Astrocyte (in vitro differentiated cells and primary cell): ENCODE measurements at regions not wholly inside any gene's neighbourhood (a gene's known extent, or its start where the extent isn't known, plus 50 kb on each side); places are given as distances from the start of the nearest gene placed in this dataset.

Source experiments
- EZH2 ChIP-seq: IDR thresholded peaks from 2 replicates; pipeline ENCODE4 v1.6.1; 2012; ENCODE audit warnings: mild to moderate bottlenecking, low read length, inconsistent platforms; ENCODE audit not compliant: insufficient read depth
- TF ChIP-seq, protein P1 (sequence below): IDR thresholded peaks from 2 replicates; pipeline ENCODE4 v1.5.1; 2011; ENCODE audit warnings: low read depth, mild to moderate bottlenecking, inconsistent platforms, low read length, moderate library complexity; ENCODE audit not compliant: insufficient read depth

DNA sequence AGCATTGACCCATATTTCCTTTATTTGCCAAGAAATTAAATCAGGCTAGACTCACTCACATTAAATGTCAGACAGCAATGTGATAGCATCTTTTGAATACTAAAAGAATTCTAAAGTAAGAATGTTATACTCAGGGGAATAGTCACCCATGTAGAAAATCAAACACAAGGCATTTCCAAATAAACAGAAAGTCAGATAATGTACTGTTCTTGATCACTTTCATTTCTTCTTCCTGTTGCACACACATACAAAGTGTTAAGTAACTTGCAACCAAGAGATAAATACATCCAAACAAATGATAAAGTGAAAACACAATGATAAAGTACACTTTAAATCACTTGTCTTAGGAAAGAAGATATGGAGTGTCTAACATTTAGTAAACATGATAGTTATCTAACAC, 1366.6 kb upstream of the MIR17HG start:
- TF ChIP-seq, protein P1, sequence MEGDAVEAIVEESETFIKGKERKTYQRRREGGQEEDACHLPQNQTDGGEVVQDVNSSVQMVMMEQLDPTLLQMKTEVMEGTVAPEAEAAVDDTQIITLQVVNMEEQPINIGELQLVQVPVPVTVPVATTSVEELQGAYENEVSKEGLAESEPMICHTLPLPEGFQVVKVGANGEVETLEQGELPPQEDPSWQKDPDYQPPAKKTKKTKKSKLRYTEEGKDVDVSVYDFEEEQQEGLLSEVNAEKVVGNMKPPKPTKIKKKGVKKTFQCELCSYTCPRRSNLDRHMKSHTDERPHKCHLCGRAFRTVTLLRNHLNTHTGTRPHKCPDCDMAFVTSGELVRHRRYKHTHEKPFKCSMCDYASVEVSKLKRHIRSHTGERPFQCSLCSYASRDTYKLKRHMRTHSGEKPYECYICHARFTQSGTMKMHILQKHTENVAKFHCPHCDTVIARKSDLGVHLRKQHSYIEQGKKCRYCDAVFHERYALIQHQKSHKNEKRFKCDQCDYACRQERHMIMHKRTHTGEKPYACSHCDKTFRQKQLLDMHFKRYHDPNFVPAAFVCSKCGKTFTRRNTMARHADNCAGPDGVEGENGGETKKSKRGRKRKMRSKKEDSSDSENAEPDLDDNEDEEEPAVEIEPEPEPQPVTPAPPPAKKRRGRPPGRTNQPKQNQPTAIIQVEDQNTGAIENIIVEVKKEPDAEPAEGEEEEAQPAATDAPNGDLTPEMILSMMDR = no peak
- TF ChIP-seq EZH2 = no peak
